ENCODE measurements at regions not wholly inside any gene's neighbourhood (a gene's known extent, or its start where the extent isn't known, plus 50 kb on each side); places are given as distances from the start of the nearest gene placed in this dataset.

DNA sequence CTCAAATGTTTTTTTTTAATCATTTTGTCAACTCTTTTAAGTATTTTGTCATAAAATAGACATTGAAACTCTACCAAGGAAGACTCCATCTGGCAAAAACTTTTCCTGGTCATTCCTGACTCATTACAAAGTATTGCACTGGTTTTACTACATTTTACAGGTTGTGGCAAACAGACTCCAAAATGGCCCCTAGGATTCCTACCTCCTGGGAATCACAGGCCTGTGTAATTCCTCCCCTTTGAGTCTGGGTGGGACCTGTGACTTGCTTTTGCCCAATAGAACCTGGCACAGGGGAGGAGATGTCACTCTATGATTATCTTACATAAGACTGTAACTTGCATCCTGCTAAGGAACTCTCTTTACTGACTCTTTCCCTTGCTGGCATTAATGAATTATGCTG lies 123.6 kb upstream of the KCNJ6 start:
- H3K9me3 ChIP-seq (ENCODE audit: control insufficient read depth, low read depth, low read length) = no peaks in the 10 kb centered on the region
- no peak overlapping the region for H3K9ac ChIP-seq (ENCODE audit: control insufficient read depth, extremely low read depth, insufficient read depth, low read length)
- no peaks in the 10 kb centered on the region for H4K20me1 ChIP-seq (ENCODE audit: control insufficient read depth, extremely low read depth, insufficient read depth, low read length)
- TF ChIP-seq, protein P1, sequence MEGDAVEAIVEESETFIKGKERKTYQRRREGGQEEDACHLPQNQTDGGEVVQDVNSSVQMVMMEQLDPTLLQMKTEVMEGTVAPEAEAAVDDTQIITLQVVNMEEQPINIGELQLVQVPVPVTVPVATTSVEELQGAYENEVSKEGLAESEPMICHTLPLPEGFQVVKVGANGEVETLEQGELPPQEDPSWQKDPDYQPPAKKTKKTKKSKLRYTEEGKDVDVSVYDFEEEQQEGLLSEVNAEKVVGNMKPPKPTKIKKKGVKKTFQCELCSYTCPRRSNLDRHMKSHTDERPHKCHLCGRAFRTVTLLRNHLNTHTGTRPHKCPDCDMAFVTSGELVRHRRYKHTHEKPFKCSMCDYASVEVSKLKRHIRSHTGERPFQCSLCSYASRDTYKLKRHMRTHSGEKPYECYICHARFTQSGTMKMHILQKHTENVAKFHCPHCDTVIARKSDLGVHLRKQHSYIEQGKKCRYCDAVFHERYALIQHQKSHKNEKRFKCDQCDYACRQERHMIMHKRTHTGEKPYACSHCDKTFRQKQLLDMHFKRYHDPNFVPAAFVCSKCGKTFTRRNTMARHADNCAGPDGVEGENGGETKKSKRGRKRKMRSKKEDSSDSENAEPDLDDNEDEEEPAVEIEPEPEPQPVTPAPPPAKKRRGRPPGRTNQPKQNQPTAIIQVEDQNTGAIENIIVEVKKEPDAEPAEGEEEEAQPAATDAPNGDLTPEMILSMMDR (optimal IDR thresholded peaks at IDR 0.05 in 1 of 3, IDR thresholded peaks at IDR 0.05 in 1 of 3, conservative IDR thresholded peaks at IDR 0.05 in 1 of 3; ENCODE audit: extremely low read depth in 1 of 3, insufficient read depth in 2 of 3, low read length in 3 of 3) = no peak
- no peak for TF ChIP-seq EZH2 (IDR thresholded peaks at IDR 0.05; ENCODE audit: low read length)
- H3K4me2 ChIP-seq (ENCODE audit: control insufficient read depth, extremely low read depth, insufficient read depth, low read depth, low read length) = no peak overlapping the region
- DNase-seq (ENCODE audit: low read depth, low spot score) (no peak), FAIRE-seq (no peak)
- H3K9me1 ChIP-seq (ENCODE audit: control insufficient read depth, extremely low read depth, insufficient read depth, low read length) = no peaks in the 10 kb centered on the region
- no peaks in the 10 kb centered on the region for H3K36me3 ChIP-seq (ENCODE audit: control insufficient read depth in 2 of 2, extremely low read depth in 1 of 2, insufficient read depth in 2 of 2, low read length in 2 of 2)
- H3K79me2 ChIP-seq (ENCODE audit: control insufficient read depth, insufficient read depth, low read length) = no peaks in the 10 kb centered on the region
- no peaks in the 10 kb centered on the region for H3K27me3 ChIP-seq (ENCODE audit: control insufficient read depth, extremely low read depth, insufficient read depth, low read length)
- no peak overlapping the region for H2AFZ ChIP-seq (ENCODE audit: control insufficient read depth, low read length)
- H3K27ac ChIP-seq (ENCODE audit: control insufficient read depth, insufficient read depth, low read length) = no peak overlapping the region
- dilution Hi-C loops (cut with MboI; ENCODE audit: extremely low pct_ligation_motif_present, low sequenced_read_pairs) = no loop called here
- no peak overlapping the region for H3K4me3 ChIP-seq (ENCODE audit: control insufficient read depth in 2 of 3, extremely low read depth in 1 of 3, insufficient read depth in 2 of 3, low read depth in 1 of 3, low read length in 3 of 3)
- peaks cover 5% of the 10 kb centered on the region for H3K4me1 ChIP-seq (ENCODE audit: control insufficient read depth, extremely low read depth, insufficient read depth, low read length)

DNA sequence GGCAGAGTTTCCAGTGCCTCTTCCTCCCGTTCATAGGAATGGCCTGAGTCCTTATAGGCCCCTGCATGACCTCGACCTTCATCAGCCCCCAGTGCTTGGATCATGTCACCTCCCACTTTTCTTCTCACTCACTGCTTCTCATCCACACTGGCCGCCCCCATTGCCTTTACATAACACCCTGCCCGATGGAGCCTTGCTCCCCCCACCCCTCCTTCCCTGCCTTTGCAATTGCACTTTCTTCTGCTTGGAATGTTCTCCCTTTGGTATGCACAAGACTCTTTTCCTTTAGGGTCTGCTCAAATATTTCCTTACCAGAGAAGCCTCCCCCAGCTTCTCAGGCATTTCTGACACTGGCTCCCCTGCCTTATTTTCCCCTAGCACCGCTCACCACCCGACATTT lies 125.2 kb upstream of the KCNJ6 start:
- H3K9ac ChIP-seq (ENCODE audit: control insufficient read depth, extremely low read depth, insufficient read depth, low read length) = no peak overlapping the region
- no peak overlapping the region for H3K4me2 ChIP-seq (ENCODE audit: control insufficient read depth, extremely low read depth, insufficient read depth, low read depth, low read length)
- DNase-seq (ENCODE audit: low read depth, low spot score) (no peak), FAIRE-seq (no peak)
- dilution Hi-C loops (cut with MboI; ENCODE audit: extremely low pct_ligation_motif_present, low sequenced_read_pairs) = no loop called here
- no peaks in the 10 kb centered on the region for H4K20me1 ChIP-seq (ENCODE audit: control insufficient read depth, extremely low read depth, insufficient read depth, low read length)
- peaks cover 5% of the 10 kb centered on the region for H3K4me1 ChIP-seq (ENCODE audit: control insufficient read depth, extremely low read depth, insufficient read depth, low read length)
- H3K4me3 ChIP-seq (ENCODE audit: control insufficient read depth in 2 of 3, extremely low read depth in 1 of 3, insufficient read depth in 2 of 3, low read depth in 1 of 3, low read length in 3 of 3) = no peak overlapping the region
- TF ChIP-seq, protein P1 (optimal IDR thresholded peaks at IDR 0.05 in 1 of 3, IDR thresholded peaks at IDR 0.05 in 1 of 3, conservative IDR thresholded peaks at IDR 0.05 in 1 of 3; ENCODE audit: extremely low read depth in 1 of 3, insufficient read depth in 2 of 3, low read length in 3 of 3) = no peak
- TF ChIP-seq EZH2 (IDR thresholded peaks at IDR 0.05; ENCODE audit: low read length) = no peak
- H3K27me3 ChIP-seq (ENCODE audit: control insufficient read depth, extremely low read depth, insufficient read depth, low read length) = no peaks in the 10 kb centered on the region
- H2AFZ ChIP-seq (ENCODE audit: control insufficient read depth, low read length) = no peak overlapping the region
- no peaks in the 10 kb centered on the region for H3K36me3 ChIP-seq (ENCODE audit: control insufficient read depth in 2 of 2, extremely low read depth in 1 of 2, insufficient read depth in 2 of 2, low read length in 2 of 2)
- H3K9me1 ChIP-seq (ENCODE audit: control insufficient read depth, extremely low read depth, insufficient read depth, low read length) = no peaks in the 10 kb centered on the region
- H3K79me2 ChIP-seq (ENCODE audit: control insufficient read depth, insufficient read depth, low read length) = no peaks in the 10 kb centered on the region
- H3K27ac ChIP-seq (ENCODE audit: control insufficient read depth, insufficient read depth, low read length) = no peak overlapping the region
- H3K9me3 ChIP-seq (ENCODE audit: control insufficient read depth, low read depth, low read length) = no peaks in the 10 kb centered on the region

Measured in keratinocyte (primary cell).